HCT116 (cell line): ENCODE measurements at regions not wholly inside any gene's neighbourhood (a gene's known extent, or its start where the extent isn't known, plus 50 kb on each side); places are given as distances from the start of the nearest gene placed in this dataset.

Experiments used
- ATAC-seq: fragments of 200-7000 bp; cut with Tn5 transposase; 2 replicates; pipeline ENCODE4 v1.9.1; 2020; ENCODE audit warnings: mild to moderate bottlenecking, moderate library complexity
- BruUV-seq: library from RNA; stranded (reverse); fragments of 400-500 nt; replicated peaks from 2 replicates; lab custom pipeline; 2021; lab: Mats Ljungman, UMichigan
- CTCF ChIA-PET: fragments of 300-600 bp; sonication (Branson Sonifier 250); formaldehyde crosslinking; loops from one replicate; lab custom pipeline; 2021; ENCODE audit warnings: antibody characterized with exemption; lab: Charles Lee
- POLR2A ChIA-PET: fragments of 300-600, 350-600 bp; sonication (Branson Sonifier 250); formaldehyde crosslinking; loops from one replicate; lab custom pipeline; 2021; ENCODE audit warnings: antibody characterized with exemption; lab: Charles Lee
- RAD21 ChIA-PET, 2 experiments: fragments of 300-600 bp; sonication (Branson Sonifier 250); formaldehyde crosslinking; loops; one replicate each; lab custom pipeline; 2023; ENCODE audit warnings: low total read pairs in 2 of 2; ENCODE audit not compliant: uncharacterized antibody in 2 of 2, unreplicated experiment in 2 of 2, low non-redundant PET in 1 of 2; lab: Charles Lee
- DNase-seq: peaks from one replicate; pipeline ENCODE4 v3.0.0-alpha.2; 2010; ENCODE audit warnings: low read depth, low spot score
- H2AFZ ChIP-seq: fragments of 200-600 bp; shearing (Covaris generic), sonication (generic); 2 replicates; pipeline ENCODE4 v1.6.1; 2017; ENCODE audit warnings: low read depth, mixed run types, mixed read lengths, antibody characterized with exemption, low read length; ENCODE audit not compliant: poor library complexity, severe bottlenecking
- H3K27ac ChIP-seq: 2 replicates; pipeline ENCODE4 v1.5.1; 2012; ENCODE audit warnings: low read depth, low read length
- H3K27me3 ChIP-seq: fragments of 200-600 bp; sonication (generic); 2 replicates; pipeline ENCODE4 v1.6.1; 2016; ENCODE audit warnings: mixed run types, low read length, mixed read lengths; ENCODE audit not compliant: insufficient read depth
- H3K36me3 ChIP-seq, 2 experiments: fragments of 200-500 bp in 1 of 2; fragments of 200-600 bp in 1 of 2; sonication (Bioruptor generic) in 1 of 2; sonication (generic) in 1 of 2; 2 replicates each; pipeline versions ENCODE4 v1.5.1 to v1.6.1; 2014 to 2016; ENCODE audit warnings: low read length in 2 of 2, inconsistent platforms in 1 of 2, mixed read lengths in 1 of 2, mixed run types in 1 of 2; ENCODE audit not compliant: insufficient read depth in 2 of 2, control insufficient read depth in 1 of 2
- H3K4me1 ChIP-seq, 2 experiments: fragments of 200-600 bp in 1 of 2; sonication (generic) in 1 of 2; 2 replicates each; pipeline versions ENCODE4 v1.5.1 to v1.6.1; 2012 to 2017; ENCODE audit warnings: low read length in 2 of 2, inconsistent platforms in 1 of 2, mild to moderate bottlenecking in 1 of 2, mixed read lengths in 1 of 2, mixed run types in 1 of 2, moderate library complexity in 1 of 2; ENCODE audit not compliant: insufficient read depth in 2 of 2, control insufficient read depth in 1 of 2
- H3K4me2 ChIP-seq: fragments of 200-600 bp; sonication (generic); 2 replicates; pipeline ENCODE4 v1.6.1; 2017; ENCODE audit warnings: mixed run types, low read length, mixed read lengths
- H3K4me3 ChIP-seq, 2 experiments: fragments of 200-600 bp in 1 of 2; sonication (generic) in 1 of 2; replicated peaks in 1 of 2; 2 replicates each; pipeline ENCODE4 v1.5.1; 2011 to 2016; ENCODE audit warnings: low read length in 2 of 2, control low read depth in 1 of 2, low read depth in 1 of 2, mild to moderate bottlenecking in 1 of 2, mixed read lengths in 1 of 2, mixed run types in 1 of 2
- H3K79me2 ChIP-seq: fragments of 200-600 bp; sonication (generic); 2 replicates; pipeline ENCODE4 v1.6.1; 2017; ENCODE audit warnings: mild to moderate bottlenecking, mixed run types, low read length, moderate library complexity, mixed read lengths; ENCODE audit not compliant: insufficient read depth
- H3K9ac ChIP-seq: fragments of 200-600 bp; sonication (generic); 2 replicates; pipeline ENCODE4 v1.6.1; 2016; ENCODE audit warnings: low read length, mixed read lengths
- H3K9me2 ChIP-seq: fragments of 200-600 bp; sonication (generic), shearing (Covaris generic); 2 replicates; pipeline ENCODE4 v1.6.1; 2017; ENCODE audit warnings: mixed run types, mild to moderate bottlenecking, moderate library complexity; ENCODE audit not compliant: insufficient read depth
- H3K9me3 ChIP-seq, 2 experiments: fragments of 200-500 bp in 1 of 2; fragments of 200-600 bp in 1 of 2; sonication (Bioruptor generic) in 1 of 2; sonication (generic) in 1 of 2; 2 replicates each; pipeline ENCODE4 v1.6.1; 2014 to 2017; ENCODE audit warnings: low read length in 2 of 2, mixed read lengths in 2 of 2, inconsistent platforms in 1 of 2, low read depth in 1 of 2, mild to moderate bottlenecking in 1 of 2, mixed run types in 1 of 2, moderate library complexity in 1 of 2; ENCODE audit not compliant: control insufficient read depth in 1 of 2, insufficient read depth in 1 of 2
- H4K20me1 ChIP-seq: fragments of 200-600 bp; sonication (generic), shearing (Covaris generic); 2 replicates; pipeline ENCODE4 v1.6.1; 2017; ENCODE audit warnings: mixed run types, mild to moderate bottlenecking, moderate library complexity; ENCODE audit not compliant: insufficient read depth
- CBX3 ChIP-seq: IDR thresholded peaks from 2 replicates; pipeline ENCODE4 v1.6.1; 2012; ENCODE audit warnings: low read depth
- ELF1 ChIP-seq: IDR thresholded peaks from 2 replicates; pipeline ENCODE4 v1.6.1; 2012; ENCODE audit warnings: low read depth, borderline replicate concordance
- EZH2 ChIP-seq: fragments of 200-600 bp; sonication (generic); IDR thresholded peaks from 2 replicates; pipeline ENCODE4 v1.6.1; 2017; ENCODE audit warnings: antibody characterized with exemption, mixed run types
- EZH2phosphoT487 ChIP-seq: fragments of 200-600 bp; IDR thresholded peaks from 2 replicates; pipeline ENCODE4 v1.6.1; 2018; ENCODE audit warnings: antibody characterized with exemption, borderline replicate concordance
- FOSL1 ChIP-seq: IDR thresholded peaks from 2 replicates; pipeline ENCODE4 v1.6.1; 2012; ENCODE audit warnings: low read depth
- JUND ChIP-seq: IDR thresholded peaks from 2 replicates; pipeline ENCODE4 v1.6.1; 2012
- POLR2AphosphoS5 ChIP-seq: IDR thresholded peaks from 2 replicates; pipeline ENCODE4 v1.6.1; 2011; ENCODE audit warnings: mild to moderate bottlenecking, low read depth, low read length, moderate library complexity
- YY1 ChIP-seq: IDR thresholded peaks from 2 replicates; pipeline ENCODE4 v1.6.1; 2011; ENCODE audit warnings: low read length, low read depth, moderate library complexity, mild to moderate bottlenecking; ENCODE audit not compliant: insufficient replicate concordance; ENCODE audit errors: extremely low read depth
- ZFX ChIP-seq: fragments of 450-650 bp; IDR thresholded peaks from 2 replicates; pipeline ENCODE4 v1.6.1; 2017
- intact Hi-C: fragments of 100-400 bp; cut with micrococcal nuclease; formaldehyde crosslinking; loops from 2 replicates; pipeline ENCODE4 v1.10.0; 2022
- TF ChIP-seq, protein P1 (sequence below), 3 experiments: fragments of 200-600 bp in 1 of 3; sonication (generic) in 1 of 3; IDR thresholded peaks in 2 of 3; conservative IDR thresholded peaks in 1 of 3; 2 replicates each; pipeline ENCODE4 v1.5.1; 2012 to 2017; ENCODE audit warnings: low read depth in 2 of 3, low read length in 2 of 3, antibody characterized with exemption in 1 of 3, borderline replicate concordance in 1 of 3, control low read depth in 1 of 3, mild to moderate bottlenecking in 1 of 3, mixed read lengths in 1 of 3, mixed run types in 1 of 3, moderate library complexity in 1 of 3; ENCODE audit not compliant: insufficient read depth in 1 of 3
- TF ChIP-seq, protein P2 (sequence below): IDR thresholded peaks from 2 replicates; pipeline ENCODE4 v1.6.1; 2012; ENCODE audit warnings: low read depth
- TF ChIP-seq, protein P3 (sequence below): IDR thresholded peaks from 2 replicates; pipeline ENCODE4 v1.6.1; 2012

DNA sequence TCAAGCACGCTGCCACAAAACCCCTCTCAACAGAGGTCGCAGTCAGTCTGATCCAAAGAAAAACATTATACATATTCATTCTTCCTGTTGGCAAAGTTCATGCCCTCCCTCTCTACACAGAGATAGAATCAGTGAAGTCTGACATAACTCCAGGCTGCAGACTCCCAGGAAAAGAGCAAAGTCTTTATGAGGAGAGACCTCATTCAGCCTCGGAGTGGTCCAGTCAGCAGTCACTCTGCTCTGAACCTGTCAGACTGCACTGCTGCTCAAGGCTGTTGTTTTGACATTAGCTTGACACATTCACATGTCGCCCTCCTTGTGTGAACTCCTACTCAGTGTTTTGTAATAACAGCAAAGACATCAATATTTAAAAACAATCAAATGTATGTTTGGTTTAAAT is 241.2 kb upstream of the G2E3 start:
- H4K20me1 ChIP-seq: no peaks in the 10 kb centered on the region
- no peaks in the 10 kb centered on the region for H3K9me2 ChIP-seq
- RAD21 ChIA-PET: no interaction called here
- no peak overlapping the region for H3K27ac ChIP-seq
- H3K4me2 ChIP-seq: no peak overlapping the region
- ATAC-seq: no peak
- TF ChIP-seq YY1 (no peak), POLR2AphosphoS5 (no peak), ELF1 (no peak), ZFX (no peak)
- TF ChIP-seq, protein P1, sequence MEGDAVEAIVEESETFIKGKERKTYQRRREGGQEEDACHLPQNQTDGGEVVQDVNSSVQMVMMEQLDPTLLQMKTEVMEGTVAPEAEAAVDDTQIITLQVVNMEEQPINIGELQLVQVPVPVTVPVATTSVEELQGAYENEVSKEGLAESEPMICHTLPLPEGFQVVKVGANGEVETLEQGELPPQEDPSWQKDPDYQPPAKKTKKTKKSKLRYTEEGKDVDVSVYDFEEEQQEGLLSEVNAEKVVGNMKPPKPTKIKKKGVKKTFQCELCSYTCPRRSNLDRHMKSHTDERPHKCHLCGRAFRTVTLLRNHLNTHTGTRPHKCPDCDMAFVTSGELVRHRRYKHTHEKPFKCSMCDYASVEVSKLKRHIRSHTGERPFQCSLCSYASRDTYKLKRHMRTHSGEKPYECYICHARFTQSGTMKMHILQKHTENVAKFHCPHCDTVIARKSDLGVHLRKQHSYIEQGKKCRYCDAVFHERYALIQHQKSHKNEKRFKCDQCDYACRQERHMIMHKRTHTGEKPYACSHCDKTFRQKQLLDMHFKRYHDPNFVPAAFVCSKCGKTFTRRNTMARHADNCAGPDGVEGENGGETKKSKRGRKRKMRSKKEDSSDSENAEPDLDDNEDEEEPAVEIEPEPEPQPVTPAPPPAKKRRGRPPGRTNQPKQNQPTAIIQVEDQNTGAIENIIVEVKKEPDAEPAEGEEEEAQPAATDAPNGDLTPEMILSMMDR (IDR thresholded peaks at IDR 0.05 in 2 of 3, conservative IDR thresholded peaks at IDR 0.05 in 1 of 3; ENCODE audit: borderline replicate concordance in 1 of 3, insufficient read depth in 1 of 3, low read depth in 2 of 3, low read length in 2 of 3): no peak
- TF ChIP-seq, all 23 proteins: peak for 0
- Histone ChIP-seq H3K4me1 (no peaks in the 10 kb centered on the region), H3K36me3 (no peaks in the 10 kb centered on the region), H3K79me2 (no peaks in the 10 kb centered on the region), H3K9me3 (no peaks in the 10 kb centered on the region), H3K27me3 (peaks cover 20% of the 10 kb centered on the region), H3K4me3 (no peak overlapping the region), H3K9ac (no peak overlapping the region), H2AFZ (no peak overlapping the region)
- no peak for DNase-seq
- intact Hi-C loops: no loop called here
- no TSS peak for BruUV-seq
- POLR2A ChIA-PET: no interaction called here
- CTCF ChIA-PET: no interaction called here

DNA sequence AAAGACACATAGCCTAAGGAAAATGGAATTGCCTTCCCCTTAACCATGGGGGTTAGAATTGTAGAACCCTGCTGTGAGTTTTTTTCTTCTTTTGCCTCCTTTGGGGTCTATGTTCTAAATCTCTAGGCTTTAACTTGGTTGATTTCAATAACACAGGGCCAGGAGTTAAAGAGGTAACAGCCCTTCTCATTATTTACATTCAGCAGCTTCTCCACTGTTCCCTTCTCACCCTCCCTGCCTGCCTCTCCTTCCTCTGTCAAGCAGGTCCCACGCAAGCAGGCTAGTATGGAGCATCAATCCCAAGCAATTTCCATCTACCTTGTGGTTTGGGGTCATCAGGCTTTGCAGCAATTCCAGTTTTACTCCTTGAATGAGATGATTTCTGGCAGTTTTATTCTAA is 236.1 kb upstream of the G2E3 start:
- no TSS peak for BruUV-seq
- RAD21 ChIA-PET: no interaction called here
- TF ChIP-seq, protein P2, sequence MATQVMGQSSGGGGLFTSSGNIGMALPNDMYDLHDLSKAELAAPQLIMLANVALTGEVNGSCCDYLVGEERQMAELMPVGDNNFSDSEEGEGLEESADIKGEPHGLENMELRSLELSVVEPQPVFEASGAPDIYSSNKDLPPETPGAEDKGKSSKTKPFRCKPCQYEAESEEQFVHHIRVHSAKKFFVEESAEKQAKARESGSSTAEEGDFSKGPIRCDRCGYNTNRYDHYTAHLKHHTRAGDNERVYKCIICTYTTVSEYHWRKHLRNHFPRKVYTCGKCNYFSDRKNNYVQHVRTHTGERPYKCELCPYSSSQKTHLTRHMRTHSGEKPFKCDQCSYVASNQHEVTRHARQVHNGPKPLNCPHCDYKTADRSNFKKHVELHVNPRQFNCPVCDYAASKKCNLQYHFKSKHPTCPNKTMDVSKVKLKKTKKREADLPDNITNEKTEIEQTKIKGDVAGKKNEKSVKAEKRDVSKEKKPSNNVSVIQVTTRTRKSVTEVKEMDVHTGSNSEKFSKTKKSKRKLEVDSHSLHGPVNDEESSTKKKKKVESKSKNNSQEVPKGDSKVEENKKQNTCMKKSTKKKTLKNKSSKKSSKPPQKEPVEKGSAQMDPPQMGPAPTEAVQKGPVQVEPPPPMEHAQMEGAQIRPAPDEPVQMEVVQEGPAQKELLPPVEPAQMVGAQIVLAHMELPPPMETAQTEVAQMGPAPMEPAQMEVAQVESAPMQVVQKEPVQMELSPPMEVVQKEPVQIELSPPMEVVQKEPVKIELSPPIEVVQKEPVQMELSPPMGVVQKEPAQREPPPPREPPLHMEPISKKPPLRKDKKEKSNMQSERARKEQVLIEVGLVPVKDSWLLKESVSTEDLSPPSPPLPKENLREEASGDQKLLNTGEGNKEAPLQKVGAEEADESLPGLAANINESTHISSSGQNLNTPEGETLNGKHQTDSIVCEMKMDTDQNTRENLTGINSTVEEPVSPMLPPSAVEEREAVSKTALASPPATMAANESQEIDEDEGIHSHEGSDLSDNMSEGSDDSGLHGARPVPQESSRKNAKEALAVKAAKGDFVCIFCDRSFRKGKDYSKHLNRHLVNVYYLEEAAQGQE: no peak
- TF ChIP-seq POLR2AphosphoS5: no peak
- TF ChIP-seq ELF1: no peak
- no peak for TF ChIP-seq FOSL1
- TF ChIP-seq EZH2phosphoT487: no peak
- no peak for TF ChIP-seq JUND
- TF ChIP-seq ZFX: no peak
- no peak for TF ChIP-seq EZH2
- no peak for TF ChIP-seq CBX3
- TF ChIP-seq, protein P3, sequence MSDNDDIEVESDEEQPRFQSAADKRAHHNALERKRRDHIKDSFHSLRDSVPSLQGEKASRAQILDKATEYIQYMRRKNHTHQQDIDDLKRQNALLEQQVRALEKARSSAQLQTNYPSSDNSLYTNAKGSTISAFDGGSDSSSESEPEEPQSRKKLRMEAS: no peak
- TF ChIP-seq, protein P1 (IDR thresholded peaks at IDR 0.05 in 2 of 3, conservative IDR thresholded peaks at IDR 0.05 in 1 of 3; ENCODE audit: borderline replicate concordance in 1 of 3, insufficient read depth in 1 of 3, low read depth in 2 of 3, low read length in 2 of 3): no peak

More for the DNA sequence above, 236.1 kb upstream of the G2E3 start:
- Histone ChIP-seq H3K36me3 (no peaks in the 10 kb centered on the region), H3K27me3 (peaks cover 28% of the 10 kb centered on the region), H3K4me1 (no peaks in the 10 kb centered on the region), H3K79me2 (no peaks in the 10 kb centered on the region), H3K4me3 (no peak overlapping the region), H3K9ac (no peak overlapping the region), H2AFZ (no peak overlapping the region), H3K27ac (no peak overlapping the region), H3K9me2 (no peaks in the 10 kb centered on the region), H3K4me2 (no peak overlapping the region), H4K20me1 (no peaks in the 10 kb centered on the region), H3K9me3 (no peaks in the 10 kb centered on the region)
- DNase-seq: no peak
- CTCF ChIA-PET: no interaction called here
- ATAC-seq: no peak
- intact Hi-C loops: no loop called here
- POLR2A ChIA-PET: no interaction called here
